Transverse colon (tissue), 4 donors: ENCODE measurements at regions not wholly inside any gene's neighbourhood (a gene's known extent, or its start where the extent isn't known, plus 50 kb on each side); places are given as distances from the start of the nearest gene placed in this dataset.
"Not testable (repeated sequence)": the region's sequence is repeated elsewhere in the genome, so short reads cannot be mapped to it uniquely, and the experiment has no call there.

Experiments used
- DNase-seq: peaks from one replicate; pipeline ENCODE4 v3.0.0-alpha.2; 2019
- H3K27ac ChIP-seq, 4 donors: fragments of 200-600 bp; sonication (generic); 2 replicates each; pipeline ENCODE4 v1.5.1; 2016 to 2018; ENCODE audit warnings: inconsistent platforms in 4 of 4
- H3K27me3 ChIP-seq: fragments of 200-600 bp; sonication (generic); 2 replicates; pipeline ENCODE4 v1.5.1; 2017; ENCODE audit warnings: inconsistent platforms
- H3K36me3 ChIP-seq, 4 donors: fragments of 200-600 bp; sonication (generic); 2 replicates each; pipeline ENCODE4 v1.5.1; 2017 to 2019; ENCODE audit warnings: inconsistent platforms in 4 of 4
- H3K4me1 ChIP-seq, 4 donors: fragments of 200-600 bp; sonication (generic); 2 replicates each; pipeline ENCODE4 v1.5.1; 2017 to 2020; ENCODE audit warnings: inconsistent platforms in 4 of 4
- H3K4me3 ChIP-seq, 4 donors: fragments of 200-600 bp; sonication (generic); 1 replicate in 1 of 4; 2 replicates in 3 of 4; pipeline versions ENCODE4 v1.5.1 to v1.6.1; 2017 to 2019; ENCODE audit warnings: inconsistent platforms in 4 of 4
- H3K9me3 ChIP-seq, 2 donors: fragments of 200-600 bp; sonication (generic); 2 replicates each; pipeline ENCODE4 v1.5.1; 2017 to 2019; ENCODE audit warnings: inconsistent platforms in 2 of 2
- CTCF ChIP-seq, 5 experiments: fragments of 200-600 bp in 3 of 5; fragments of 450-650 bp in 2 of 5; sonication (generic) in 3 of 5; IDR thresholded peaks; 1 replicate in 2 of 5; 2 replicates in 3 of 5; pipeline ENCODE4 v1.5.1; 2016 to 2017; ENCODE audit warnings: antibody characterized with exemption in 5 of 5, inconsistent platforms in 3 of 5, mild to moderate bottlenecking in 2 of 5, moderate library complexity in 1 of 5
- EP300 ChIP-seq: sonication (generic); formaldehyde crosslinking; IDR thresholded peaks from one replicate; pipeline ENCODE4 v1.6.1; 2017; ENCODE audit warnings: antibody characterized with exemption, low read depth
- POLR2A ChIP-seq: fragments of 450-650 bp; IDR thresholded peaks from one replicate; pipeline ENCODE4 v1.6.1; 2016; ENCODE audit warnings: antibody characterized with exemption, mild to moderate bottlenecking, moderate library complexity
- POLR2AphosphoS5 ChIP-seq, 3 donors: sonication (generic); formaldehyde crosslinking; IDR thresholded peaks; one replicate each; pipeline ENCODE4 v1.6.1; 2016; ENCODE audit warnings: antibody characterized with exemption in 3 of 3
- WGBS, 2 donors: methylation state at CpG; one replicate each; pipeline ENCODE4 v1.1.5; 2018; ENCODE audit warnings: low coverage in 1 of 2; 5-methylcytosine and 5-hydroxymethylcytosine counted together
- in situ Hi-C, 4 donors: fragments of 200-750 bp; cut with MboI; loops; one replicate each; pipeline versions ENCODE4 v1.15.0 to v1.15.1; 2017; ENCODE audit warnings: low sequenced_read_pairs in 3 of 4, low pct_ligation_motif_present in 1 of 4, low pct_unique_long_range_greater_than_20kb in 1 of 4
- intact Hi-C: fragments of 100-400 bp; cut with DNase I; formaldehyde crosslinking; loops from one replicate; pipeline ENCODE4 v1.15.1; 2023; ENCODE audit warnings: low total_unique reads

GRCh38 chr11:21723678-21724077, 469.2 kb upstream of the ANO5 start:
- DNase-seq, result no peak
- Histone ChIP-seq H3K36me3 (no peaks in the 10 kb centered on the region), H3K4me1 (no peaks in the 10 kb centered on the region), H3K4me3 (no peak overlapping the region), H3K27ac (no peak overlapping the region), H3K27me3 (no peaks in the 10 kb centered on the region), H3K9me3 (peaks cover 0 to under 1% of the 10 kb centered on the region in 2 donors)
- intact Hi-C loops (no loop called here), in situ Hi-C loops (no loop called here)
- TF ChIP-seq CTCF (IDR thresholded peaks at IDR 0.05) (no peak), POLR2A (no peak), EP300 (no peak), POLR2AphosphoS5 (IDR thresholded peaks at IDR 0.05) (no peak)

DNA sequence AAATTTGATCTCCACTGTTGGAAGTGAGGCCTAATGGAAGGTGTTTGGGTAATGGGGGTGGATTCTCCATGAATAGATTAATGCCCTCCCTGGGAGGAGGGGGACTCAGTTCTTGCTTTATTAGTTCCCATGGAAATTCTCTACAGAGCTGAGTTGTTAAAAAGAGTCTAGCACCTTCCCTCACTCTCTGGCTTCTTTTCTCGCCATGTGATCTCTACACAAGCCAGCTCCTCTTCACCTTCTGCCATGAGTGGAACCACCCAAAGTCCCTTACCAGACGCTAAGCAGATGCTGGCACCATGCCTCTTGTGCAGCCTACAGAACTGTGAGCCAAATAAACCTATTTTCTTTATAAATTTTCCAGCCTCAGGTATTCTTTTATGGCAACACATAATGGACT, 465.8 kb upstream of the ANO5 start:
- H3K9me3 ChIP-seq, result peaks cover 4 to 9% of the 10 kb centered on the region in 2 donors
- H3K27me3 ChIP-seq, result no peaks in the 10 kb centered on the region
- H3K27ac ChIP-seq, result no peak overlapping the region
- in situ Hi-C loops, result no loop called here
- no peaks in the 10 kb centered on the region for H3K4me1 ChIP-seq
- TF ChIP-seq EP300 (no peak), CTCF (IDR thresholded peaks at IDR 0.05) (no peak), POLR2AphosphoS5 (IDR thresholded peaks at IDR 0.05) (no peak), POLR2A (no peak)
- WGBS, 2 donors, result 65 to 75% methylated on average over 2 of the region's 2 CpGs
- DNase-seq, result no peak
- intact Hi-C loops, result no loop called here
- no peaks in the 10 kb centered on the region for H3K36me3 ChIP-seq
- no peak overlapping the region for H3K4me3 ChIP-seq

DNA sequence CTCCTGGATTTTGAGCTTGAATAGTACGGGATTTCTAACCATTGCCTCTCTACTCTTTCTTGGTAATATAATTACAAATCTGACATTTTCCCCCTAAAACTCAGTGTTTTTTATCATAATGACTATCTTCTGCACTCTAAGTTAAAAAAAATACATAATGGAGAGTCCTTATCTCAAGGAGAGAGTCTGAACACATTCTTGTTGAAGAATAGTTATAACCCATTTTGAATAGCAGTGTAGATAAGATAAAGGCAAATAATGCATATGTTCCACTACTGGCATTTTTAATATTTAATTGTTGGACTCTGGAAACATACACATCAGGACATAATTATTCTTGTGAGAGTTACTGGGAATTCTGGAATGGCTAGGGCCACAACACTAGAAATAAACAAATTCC, 456.5 kb upstream of the ANO5 start:
- Histone ChIP-seq H3K4me1 (no peaks in the 10 kb centered on the region), H3K4me3 (no peak overlapping the region), H3K36me3 (no peaks in the 10 kb centered on the region), H3K9me3 (no peaks in the 10 kb centered on the region), H3K27ac (no peak overlapping the region), H3K27me3 (no peaks in the 10 kb centered on the region)
- intact Hi-C loops (no loop called here), in situ Hi-C loops (no loop called here)
- WGBS, 2 donors, result 46 to 64% methylated on average over 1 of the region's 1 CpG
- DNase-seq, result no peak
- TF ChIP-seq POLR2A (no peak), POLR2AphosphoS5 (IDR thresholded peaks at IDR 0.05) (no peak), CTCF (IDR thresholded peaks at IDR 0.05) (no peak), EP300 (no peak)

- intact Hi-C loops, H3K4me1 ChIP-seq, H3K9me3 ChIP-seq, DNase-seq, H3K36me3 ChIP-seq, H3K4me3 ChIP-seq, H3K27ac ChIP-seq, H3K27me3 ChIP-seq, in situ Hi-C loops: not testable (repeated sequence)
- 89 to 98% methylated on average over 9 to 29 of the region's 37 CpGs for WGBS, 2 donors
Measured at GRCh38 chr11:21752475-21753243, 440.2 kb upstream of the ANO5 start.

- H3K9me3 ChIP-seq, DNase-seq, intact Hi-C loops, H3K4me3 ChIP-seq, H3K4me1 ChIP-seq, H3K27ac ChIP-seq, in situ Hi-C loops, H3K36me3 ChIP-seq, H3K27me3 ChIP-seq: not testable (repeated sequence)
- WGBS, 2 donors, result 42 to 89% methylated on average over 7 to 12 of the region's 37 CpGs
Measured at GRCh38 chr11:21753244-21753767, 439.6 kb upstream of the ANO5 start.
